Progenitor cell of endocrine pancreas (in vitro differentiated cells): ENCODE measurements at regions not wholly inside any gene's neighbourhood (a gene's known extent, or its start where the extent isn't known, plus 50 kb on each side); places are given as distances from the start of the nearest gene placed in this dataset.
"Not testable (repeated sequence)": the region's sequence is repeated elsewhere in the genome, so short reads cannot be mapped to it uniquely, and the experiment has no call there.

Experiments used
- DNase-seq: peaks from one replicate; pipeline ENCODE4 v3.0.0; 2021; ENCODE audit warnings: low spot score; ENCODE audit not compliant: unreplicated experiment
- H3K27ac Mint-ChIP-seq: 2 replicates; pipeline ENCODE4 v1.8.0; 2021; ENCODE audit warnings: mild to moderate bottlenecking, moderate library complexity, mixed read lengths
- H3K27me3 Mint-ChIP-seq: 2 replicates; pipeline ENCODE4 v1.8.0; 2021; ENCODE audit warnings: mixed read lengths
- H3K36me3 Mint-ChIP-seq: 2 replicates; pipeline ENCODE4 v1.8.0; 2022; ENCODE audit warnings: mixed read lengths; ENCODE audit not compliant: insufficient read depth
- H3K4me1 Mint-ChIP-seq: 2 replicates; pipeline ENCODE4 v1.8.0; 2021; ENCODE audit warnings: low read depth, mixed read lengths
- H3K4me3 Mint-ChIP-seq: 2 replicates; pipeline ENCODE4 v1.8.0; 2021; ENCODE audit warnings: low read depth, mild to moderate bottlenecking, moderate library complexity, mixed read lengths
- H3K9me3 Mint-ChIP-seq: 2 replicates; pipeline ENCODE4 v1.8.0; 2021; ENCODE audit warnings: low read depth, mixed read lengths
- CTCF ChIP-seq: fragments of 200-600 bp; sonication (generic); IDR thresholded peaks from one replicate; pipeline ENCODE4 v1.5.0; 2021; ENCODE audit warnings: antibody characterized with exemption, mild to moderate bottlenecking; ENCODE audit not compliant: unreplicated experiment

- Mint-ChIP-seq H3K27ac (no peak overlapping the region), H3K4me1 (peaks cover 3% of the 10 kb centered on the region), H3K27me3 (peaks cover 6% of the 10 kb centered on the region), H3K9me3 (no peaks in the 10 kb centered on the region), H3K4me3 (no peak overlapping the region), H3K36me3 (no peaks in the 10 kb centered on the region)
- no peak for TF ChIP-seq CTCF
- DNase-seq, result no peak
These were observed 115.4 kb upstream of the MAP2 start for GRCh38 chr2:209308415-209308814.

- no peaks in the 10 kb centered on the region for H3K4me1 Mint-ChIP-seq
- H3K27ac Mint-ChIP-seq, result no peak overlapping the region
- DNase-seq, result no peak
- no peaks in the 10 kb centered on the region for H3K27me3 Mint-ChIP-seq
- H3K36me3 Mint-ChIP-seq, result no peaks in the 10 kb centered on the region
- H3K4me3 Mint-ChIP-seq, result no peak overlapping the region
- H3K9me3 Mint-ChIP-seq, result no peaks in the 10 kb centered on the region
- TF ChIP-seq CTCF, result no peak
These were observed 111.9 kb upstream of the MAP2 start for GRCh38 chr2:209311948-209312347.

GRCh38 chr2:209312450-209312849 is 111.4 kb upstream of the MAP2 start:
- not testable (repeated sequence) for H3K4me3 Mint-ChIP-seq, H3K9me3 Mint-ChIP-seq, H3K27me3 Mint-ChIP-seq, DNase-seq, H3K27ac Mint-ChIP-seq, H3K36me3 Mint-ChIP-seq, H3K4me1 Mint-ChIP-seq

GRCh38 chr2:209314653-209315052 is 109.2 kb upstream of the MAP2 start:
- Mint-ChIP-seq H3K36me3 (no peaks in the 10 kb centered on the region), H3K9me3 (no peaks in the 10 kb centered on the region)

GRCh38 chr2:209316141-209316540 is 107.7 kb upstream of the MAP2 start:
- H3K27me3 Mint-ChIP-seq, result no peaks in the 10 kb centered on the region
- H3K4me3 Mint-ChIP-seq, result no peak overlapping the region
- DNase-seq, result no peak
- TF ChIP-seq CTCF, result no peak
- H3K36me3 Mint-ChIP-seq, result no peaks in the 10 kb centered on the region
- H3K4me1 Mint-ChIP-seq, result peaks cover under 1% of the 10 kb centered on the region
- H3K9me3 Mint-ChIP-seq, result no peaks in the 10 kb centered on the region
- H3K27ac Mint-ChIP-seq, result no peak overlapping the region

More at GRCh38 chr2:209314653-209315052, 109.2 kb upstream of the MAP2 start:
- DNase-seq, result no peak
- Mint-ChIP-seq H3K4me1 (no peaks in the 10 kb centered on the region), H3K4me3 (no peak overlapping the region), H3K27me3 (no peaks in the 10 kb centered on the region), H3K27ac (no peak overlapping the region)
- TF ChIP-seq CTCF, result no peak

- TF ChIP-seq CTCF, result no peak
- Mint-ChIP-seq H3K4me3 (no peak overlapping the region), H3K9me3 (no peaks in the 10 kb centered on the region), H3K27me3 (no peaks in the 10 kb centered on the region), H3K27ac (no peak overlapping the region), H3K36me3 (no peaks in the 10 kb centered on the region), H3K4me1 (peaks cover 4% of the 10 kb centered on the region)
- DNase-seq, result no peak
These were observed 102.8 kb upstream of the MAP2 start for GRCh38 chr2:209321076-209321475.
